ENCODE measurements at regions not wholly inside any gene's neighbourhood (a gene's known extent, or its start where the extent isn't known, plus 50 kb on each side); places are given as distances from the start of the nearest gene placed in this dataset.

GRCh38 chr4:58665649-58666048 lies 1555.5 kb upstream of the IGFBP7 start:
- H3K27me3 Mint-ChIP-seq = no peaks in the 10 kb centered on the region
- H3K27ac Mint-ChIP-seq = no peak overlapping the region
- no peaks in the 10 kb centered on the region for H3K36me3 Mint-ChIP-seq (ENCODE audit: insufficient read depth)
- no peak for DNase-seq
- H3K4me1 Mint-ChIP-seq (ENCODE audit: low read depth in 2 of 2) = no peaks in the 10 kb centered on the region
- no peak overlapping the region for H3K4me3 Mint-ChIP-seq
- no peak for ATAC-seq (replicated peaks)
- peaks cover 13 to 29% of the 10 kb centered on the region in 2 donors for H3K9me3 Mint-ChIP-seq

- no peak for DNase-seq
- no peak overlapping the region for H3K27ac Mint-ChIP-seq
- ATAC-seq (replicated peaks) = no peak
- no peaks in the 10 kb centered on the region for H3K4me1 Mint-ChIP-seq (ENCODE audit: low read depth in 2 of 2)
- H3K4me3 Mint-ChIP-seq = no peak overlapping the region
- peaks cover 18% of the 10 kb centered on the region in 2 donors for H3K9me3 Mint-ChIP-seq
- no peaks in the 10 kb centered on the region for H3K36me3 Mint-ChIP-seq (ENCODE audit: insufficient read depth)
- no peaks in the 10 kb centered on the region for H3K27me3 Mint-ChIP-seq
Measured at GRCh38 chr4:58658701-58659100, 1548.5 kb upstream of the IGFBP7 start.

- DNase-seq (no peak), ATAC-seq (replicated peaks) (no peak)
- H3K9me3 Mint-ChIP-seq = peaks cover 15 to 27% of the 10 kb centered on the region in 2 donors
- H3K27ac Mint-ChIP-seq = no peak overlapping the region
- H3K4me1 Mint-ChIP-seq (ENCODE audit: low read depth in 2 of 2) = no peaks in the 10 kb centered on the region
- H3K4me3 Mint-ChIP-seq = no peak overlapping the region
- H3K27me3 Mint-ChIP-seq = no peaks in the 10 kb centered on the region
- H3K36me3 Mint-ChIP-seq (ENCODE audit: insufficient read depth) = no peaks in the 10 kb centered on the region
Measured at GRCh38 chr4:58653251-58653650, 1543.1 kb upstream of the IGFBP7 start.

GRCh38 chr4:58649226-58649625 lies 1539.0 kb upstream of the IGFBP7 start:
- Mint-ChIP-seq H3K4me1 (ENCODE audit: low read depth in 2 of 2) (no peaks in the 10 kb centered on the region), H3K36me3 (ENCODE audit: insufficient read depth) (no peaks in the 10 kb centered on the region), H3K4me3 (no peak overlapping the region), H3K9me3 (peaks cover 12 to 24% of the 10 kb centered on the region in 2 donors), H3K27ac (no peak overlapping the region), H3K27me3 (no peaks in the 10 kb centered on the region)
- ATAC-seq (replicated peaks) (no peak), DNase-seq (no peak)

- ATAC-seq (replicated peaks) = no peak
Measured at GRCh38 chr4:58646126-58646525, 1535.9 kb upstream of the IGFBP7 start.

GRCh38 chr4:58644549-58644948 lies 1534.4 kb upstream of the IGFBP7 start:
- DNase-seq = no peak
- Mint-ChIP-seq H3K9me3 (peaks cover 13 to 33% of the 10 kb centered on the region in 2 donors), H3K27me3 (no peaks in the 10 kb centered on the region), H3K27ac (no peak overlapping the region), H3K4me1 (ENCODE audit: low read depth in 2 of 2) (no peaks in the 10 kb centered on the region), H3K4me3 (no peak overlapping the region), H3K36me3 (ENCODE audit: insufficient read depth) (no peaks in the 10 kb centered on the region)
- no peak for ATAC-seq (replicated peaks)

More at GRCh38 chr4:58646126-58646525, 1535.9 kb upstream of the IGFBP7 start:
- Mint-ChIP-seq H3K36me3 (ENCODE audit: insufficient read depth) (no peaks in the 10 kb centered on the region), H3K4me3 (no peak overlapping the region), H3K27me3 (no peaks in the 10 kb centered on the region), H3K27ac (no peak overlapping the region), H3K9me3 (peaks cover 9 to 19% of the 10 kb centered on the region in 2 donors), H3K4me1 (ENCODE audit: low read depth in 2 of 2) (no peaks in the 10 kb centered on the region)
- no peak for DNase-seq

- no peak for ATAC-seq (replicated peaks)
- no peak for DNase-seq
- H3K36me3 Mint-ChIP-seq (ENCODE audit: insufficient read depth) = no peaks in the 10 kb centered on the region
- no peaks in the 10 kb centered on the region for H3K4me1 Mint-ChIP-seq (ENCODE audit: low read depth in 2 of 2)
- no peak overlapping the region for H3K4me3 Mint-ChIP-seq
- no peak overlapping the region for H3K27ac Mint-ChIP-seq
- no peaks in the 10 kb centered on the region for H3K27me3 Mint-ChIP-seq
- peaks cover 14 to 25% of the 10 kb centered on the region in 2 donors for H3K9me3 Mint-ChIP-seq
Measured at GRCh38 chr4:58636381-58636780, 1526.2 kb upstream of the IGFBP7 start.

GRCh38 chr4:58617226-58617625 lies 1507.0 kb upstream of the IGFBP7 start:
- ATAC-seq (replicated peaks) = no peak
- Mint-ChIP-seq H3K4me3 (no peak overlapping the region), H3K27me3 (no peaks in the 10 kb centered on the region), H3K36me3 (ENCODE audit: insufficient read depth) (no peaks in the 10 kb centered on the region), H3K27ac (no peak overlapping the region), H3K9me3 (peaks cover 7 to 8% of the 10 kb centered on the region in 2 donors), H3K4me1 (ENCODE audit: low read depth in 2 of 2) (no peaks in the 10 kb centered on the region)
- no peak for DNase-seq

GRCh38 chr4:58611012-58611411 lies 1500.8 kb upstream of the IGFBP7 start:
- no peak for DNase-seq
- H3K4me3 Mint-ChIP-seq = no peak overlapping the region
- H3K9me3 Mint-ChIP-seq = peaks cover 9 to 22% of the 10 kb centered on the region in 2 donors
- no peak for ATAC-seq (replicated peaks)
- H3K27ac Mint-ChIP-seq = no peak overlapping the region
- H3K36me3 Mint-ChIP-seq (ENCODE audit: insufficient read depth) = no peaks in the 10 kb centered on the region
- no peaks in the 10 kb centered on the region for H3K4me1 Mint-ChIP-seq (ENCODE audit: low read depth in 2 of 2)
- H3K27me3 Mint-ChIP-seq = no peaks in the 10 kb centered on the region

- H3K27me3 Mint-ChIP-seq = no peaks in the 10 kb centered on the region
- H3K9me3 Mint-ChIP-seq = peaks cover 14 to 15% of the 10 kb centered on the region in 2 donors
- no peak for ATAC-seq (replicated peaks)
- H3K27ac Mint-ChIP-seq = no peak overlapping the region
- H3K4me3 Mint-ChIP-seq = no peak overlapping the region
- no peaks in the 10 kb centered on the region for H3K36me3 Mint-ChIP-seq (ENCODE audit: insufficient read depth)
- no peaks in the 10 kb centered on the region for H3K4me1 Mint-ChIP-seq (ENCODE audit: low read depth in 2 of 2)
- DNase-seq = no peak
Measured at GRCh38 chr4:58606303-58606702, 1496.1 kb upstream of the IGFBP7 start.

- Mint-ChIP-seq H3K4me3 (no peak overlapping the region), H3K9me3 (peaks cover 18% of the 10 kb centered on the region in 2 donors)
- ATAC-seq (replicated peaks) = no peak
Measured at GRCh38 chr4:58603951-58604350, 1493.8 kb upstream of the IGFBP7 start.

GRCh38 chr4:58602731-58603359 lies 1492.7 kb upstream of the IGFBP7 start:
- Mint-ChIP-seq H3K27ac (no peak overlapping the region), H3K36me3 (ENCODE audit: insufficient read depth) (no peaks in the 10 kb centered on the region), H3K4me1 (ENCODE audit: low read depth in 2 of 2) (no peaks in the 10 kb centered on the region), H3K9me3 (peaks cover 17 to 18% of the 10 kb centered on the region in 2 donors), H3K27me3 (no peaks in the 10 kb centered on the region), H3K4me3 (no peak overlapping the region)
- ATAC-seq (replicated peaks) (no peak), DNase-seq (no peak)

More at GRCh38 chr4:58603951-58604350, 1493.8 kb upstream of the IGFBP7 start:
- Mint-ChIP-seq H3K4me1 (ENCODE audit: low read depth in 2 of 2) (no peaks in the 10 kb centered on the region), H3K27ac (no peak overlapping the region), H3K27me3 (no peaks in the 10 kb centered on the region), H3K36me3 (ENCODE audit: insufficient read depth) (no peaks in the 10 kb centered on the region)
- DNase-seq = no peak

- H3K4me1 Mint-ChIP-seq (ENCODE audit: low read depth in 2 of 2) = no peaks in the 10 kb centered on the region
- no peaks in the 10 kb centered on the region for H3K36me3 Mint-ChIP-seq (ENCODE audit: insufficient read depth)
- H3K27me3 Mint-ChIP-seq = no peaks in the 10 kb centered on the region
- no peak for ATAC-seq (replicated peaks)
- no peak overlapping the region for H3K4me3 Mint-ChIP-seq
- no peak overlapping the region for H3K27ac Mint-ChIP-seq
- no peak for DNase-seq
- peaks cover 17 to 18% of the 10 kb centered on the region in 2 donors for H3K9me3 Mint-ChIP-seq
Measured at GRCh38 chr4:58602022-58602421, 1491.8 kb upstream of the IGFBP7 start.

GRCh38 chr4:58600290-58600689 lies 1490.1 kb upstream of the IGFBP7 start:
- Mint-ChIP-seq H3K27ac (no peak overlapping the region), H3K9me3 (peaks cover 15 to 18% of the 10 kb centered on the region in 2 donors), H3K4me1 (ENCODE audit: low read depth in 2 of 2) (no peaks in the 10 kb centered on the region), H3K36me3 (ENCODE audit: insufficient read depth) (no peaks in the 10 kb centered on the region), H3K4me3 (no peak overlapping the region), H3K27me3 (no peaks in the 10 kb centered on the region)
- no peak for ATAC-seq (replicated peaks)
- DNase-seq = no peak

All from effector memory CD8-positive, alpha-beta T cell (primary cell).